Stomach (tissue), 8 donors: ENCODE measurements at regions not wholly inside any gene's neighbourhood (a gene's known extent, or its start where the extent isn't known, plus 50 kb on each side); places are given as distances from the start of the nearest gene placed in this dataset.

Experiments used
- DNase-seq, 2 donors: peaks; one replicate each; pipeline versions ENCODE4 v3.0.0 to v3.0.0-alpha.2; 2013 to 2019
- H3K27ac ChIP-seq, 5 donors: fragments of 200-600 bp in 4 of 5; sonication (generic) in 4 of 5; one replicate each; pipeline ENCODE4 v1.5.1; 2013 to 2019; ENCODE audit warnings: mild to moderate bottlenecking in 1 of 5, moderate library complexity in 1 of 5
- H3K27me3 ChIP-seq, 3 donors: fragments of 200-600 bp; sonication (generic); one replicate each; pipeline ENCODE4 v1.5.1; 2017 to 2019; ENCODE audit warnings: mixed run types in 1 of 3
- H3K36me3 ChIP-seq, 4 donors: fragments of 200-600 bp; sonication (generic); 1 replicate in 3 of 4; 2 replicates in 1 of 4; pipeline ENCODE4 v1.5.1; 2016 to 2019
- H3K4me1 ChIP-seq, 4 donors: fragments of 200-600 bp; sonication (generic); one replicate each; pipeline ENCODE4 v1.5.1; 2016 to 2019
- H3K4me3 ChIP-seq, 4 donors: fragments of 200-600 bp; sonication (generic) in 3 of 4; one replicate each; pipeline ENCODE4 v1.5.1; 2016 to 2019; ENCODE audit warnings: mild to moderate bottlenecking in 1 of 4
- H3K9me3 ChIP-seq, 4 donors: fragments of 200-600 bp; sonication (generic); one replicate each; pipeline ENCODE4 v1.5.1; 2016 to 2019
- CTCF ChIP-seq, 7 experiments: fragments of 450-650 bp in 4 of 7; fragments of 200-600 bp in 3 of 7; sonication (generic) in 3 of 7; IDR thresholded peaks; one replicate each; pipeline ENCODE4 v1.5.1; 2016 to 2019; ENCODE audit warnings: antibody characterized with exemption in 7 of 7, control low read depth in 2 of 7, mild to moderate bottlenecking in 1 of 7
- EP300 ChIP-seq: sonication (generic); formaldehyde crosslinking; IDR thresholded peaks from one replicate; pipeline ENCODE4 v1.6.1; 2017; ENCODE audit warnings: antibody characterized with exemption
- POLR2A ChIP-seq, 4 donors: fragments of 450-650 bp; IDR thresholded peaks; one replicate each; pipeline ENCODE4 v1.6.1; 2016; ENCODE audit warnings: antibody characterized with exemption in 4 of 4, control low read depth in 2 of 4, mild to moderate bottlenecking in 1 of 4, moderate library complexity in 1 of 4
- POLR2AphosphoS5 ChIP-seq, 3 donors: sonication (generic); formaldehyde crosslinking; IDR thresholded peaks; one replicate each; pipeline ENCODE4 v1.6.1; 2016; ENCODE audit warnings: antibody characterized with exemption in 3 of 3
- WGBS, 5 donors: extraction: QIAGEN DNeasy Blood & Tissue Kit in 3 of 5; methylation state at CpG; one replicate each; pipeline versions ENCODE4 v1.1.5 to v1.1.7; 2013 to 2018; 5-methylcytosine and 5-hydroxymethylcytosine counted together
- intact Hi-C: fragments of 100-400 bp; cut with DNase I; formaldehyde crosslinking; loops from one replicate; pipeline ENCODE4 v1.15.1; 2023; ENCODE audit warnings: low total_unique reads
- donor health status: healthy with polysubstance abuse.
- donor health status: Bipolar disorder and iron deficiency.
- donor health status: healthy.

DNA sequence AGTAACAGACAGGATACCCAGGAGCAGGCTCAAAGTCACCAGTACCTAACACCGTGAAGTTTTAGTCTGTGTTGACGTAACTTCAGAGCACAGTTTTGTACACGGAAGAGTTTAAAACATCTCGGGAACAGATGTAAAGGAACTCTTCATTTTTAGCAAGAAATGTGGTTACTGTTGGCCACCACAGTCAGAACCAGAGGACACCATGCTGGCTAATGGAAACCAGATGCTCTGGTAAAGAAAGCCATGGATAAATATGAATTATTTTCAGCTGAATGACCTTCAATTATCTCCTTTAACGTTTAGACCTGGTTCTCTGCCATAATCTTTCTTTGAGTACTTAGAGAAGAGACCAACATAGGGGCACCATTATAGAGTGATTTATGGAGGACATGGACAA lies 115.9 kb downstream of the NTMT2 start:
- no peak overlapping the region for H3K4me3 ChIP-seq
- peaks cover 0 to 10% (median 4%) of the 10 kb centered on the region in 4 donors for H3K4me1 ChIP-seq
- H3K27me3 ChIP-seq, result no peaks in the 10 kb centered on the region
- DNase-seq, result no peak
- intact Hi-C loops, result no loop called here
- 19 to 32% (median 24%) methylated on average over 5 of the region's 5 CpGs for WGBS, 5 donors
- no peak overlapping the region for H3K27ac ChIP-seq
- no peaks in the 10 kb centered on the region for H3K36me3 ChIP-seq
- no peaks in the 10 kb centered on the region for H3K9me3 ChIP-seq
- TF ChIP-seq POLR2A (IDR thresholded peaks at IDR 0.05), result no peak

- 75 to 87% (median 85%) methylated on average over 2 of the region's 2 CpGs for WGBS, 5 donors
- intact Hi-C loops, result no loop called here
Measured at GRCh38 chr1:170262276-170262939, 116.6 kb downstream of the NTMT2 start.

GRCh38 chr1:170265234-170265633 lies 119.5 kb downstream of the NTMT2 start:
- Histone ChIP-seq H3K9me3 (no peaks in the 10 kb centered on the region), H3K27me3 (no peaks in the 10 kb centered on the region), H3K36me3 (no peaks in the 10 kb centered on the region), H3K4me3 (no peak overlapping the region), H3K4me1 (peaks cover 0 to 10% (median 4%) of the 10 kb centered on the region in 4 donors), H3K27ac (no peak overlapping the region)
- 44 to 73% (median 53%) methylated on average over 1 of the region's 1 CpG for WGBS, 5 donors
- no peak for TF ChIP-seq CTCF (IDR thresholded peaks at IDR 0.05)
- no peak for TF ChIP-seq POLR2A (IDR thresholded peaks at IDR 0.05)
- no peak for TF ChIP-seq POLR2AphosphoS5 (IDR thresholded peaks at IDR 0.05)
- TF ChIP-seq EP300, result no peak
- no peak for DNase-seq
- intact Hi-C loops, result no loop called here

More at GRCh38 chr1:170262276-170262939, 116.6 kb downstream of the NTMT2 start:
- Histone ChIP-seq H3K27me3 (no peaks in the 10 kb centered on the region), H3K4me1 (peaks cover 0 to 10% (median 4%) of the 10 kb centered on the region in 4 donors), H3K36me3 (no peaks in the 10 kb centered on the region), H3K4me3 (no peak overlapping the region), H3K9me3 (no peaks in the 10 kb centered on the region), H3K27ac (no peak overlapping the region)
- TF ChIP-seq CTCF (IDR thresholded peaks at IDR 0.05) (no peak), POLR2AphosphoS5 (IDR thresholded peaks at IDR 0.05) (no peak), EP300 (no peak), POLR2A (IDR thresholded peaks at IDR 0.05) (no peak)
- no peak for DNase-seq

- TF ChIP-seq POLR2AphosphoS5 (IDR thresholded peaks at IDR 0.05), result no peak
- no peak for TF ChIP-seq EP300
- TF ChIP-seq POLR2A (IDR thresholded peaks at IDR 0.05), result no peak
- TF ChIP-seq CTCF (IDR thresholded peaks at IDR 0.05), result no peak
- H3K4me1 ChIP-seq, result peaks cover 0 to 2% (median 0%) of the 10 kb centered on the region in 4 donors
Measured at GRCh38 chr1:170267317-170267716, 121.6 kb downstream of the NTMT2 start.

DNA sequence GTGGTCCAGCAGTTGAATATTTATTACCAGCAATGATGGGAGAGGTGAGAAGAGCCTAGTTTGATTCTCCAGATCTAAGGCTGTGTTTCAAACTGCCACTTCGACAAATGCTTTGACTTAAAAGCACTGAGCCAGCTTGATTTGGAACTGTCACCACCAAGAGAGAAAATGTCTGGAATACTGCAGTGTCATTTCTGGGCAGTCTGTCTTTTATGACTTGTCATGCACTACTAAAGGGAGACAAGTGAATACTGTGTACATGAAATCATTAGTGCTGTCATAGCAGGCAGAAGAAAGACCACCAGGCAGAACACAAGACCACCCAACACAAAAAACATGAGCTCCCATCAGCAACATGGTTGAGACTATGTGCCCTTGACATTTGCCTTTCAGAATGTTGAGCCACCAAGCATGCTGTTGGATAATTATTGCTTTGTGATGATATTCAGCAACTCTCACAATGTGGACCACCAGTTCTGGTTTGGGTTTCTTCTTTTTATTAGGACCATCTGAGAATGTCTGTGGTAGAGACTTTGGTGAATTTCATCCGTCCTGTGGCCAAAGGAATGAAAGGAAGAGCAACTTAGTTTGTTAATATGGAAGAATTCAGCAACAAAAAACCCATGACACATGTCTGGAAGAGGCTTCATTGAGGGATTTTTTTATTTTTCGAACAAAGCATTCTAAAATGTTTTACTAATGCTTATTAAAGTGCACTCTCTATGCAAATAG lies 125.8 kb downstream of the NTMT2 start:
- DNase-seq, result no peak
- intact Hi-C loops, result no loop called here
- Histone ChIP-seq H3K27me3 (no peaks in the 10 kb centered on the region), H3K4me1 (no peaks in the 10 kb centered on the region), H3K36me3 (no peaks in the 10 kb centered on the region), H3K4me3 (no peak overlapping the region), H3K27ac (no peak overlapping the region), H3K9me3 (no peaks in the 10 kb centered on the region)
- WGBS, 5 donors, result 61 to 75% (median 73%) methylated on average over 3 of the region's 3 CpGs
- TF ChIP-seq POLR2A (IDR thresholded peaks at IDR 0.05), result no peak

More at GRCh38 chr1:170267317-170267716, 121.6 kb downstream of the NTMT2 start:
- Histone ChIP-seq H3K4me3 (no peak overlapping the region), H3K27ac (no peak overlapping the region), H3K9me3 (no peaks in the 10 kb centered on the region), H3K36me3 (no peaks in the 10 kb centered on the region), H3K27me3 (no peaks in the 10 kb centered on the region)
- intact Hi-C loops, result no loop called here
- no peak for DNase-seq
